Activated B cell treated with CpG ODN at 0.5 μM for 24 hours (primary cell): ENCODE measurements at regions not wholly inside any gene's neighbourhood (a gene's known extent, or its start where the extent isn't known, plus 50 kb on each side); places are given as distances from the start of the nearest gene placed in this dataset.

ENCODE experiments used
- ATAC-seq: fragments of 200-7000 bp; cut with Tn5 transposase; one replicate; pipeline ENCODE4 v1.10.0; 2021; ENCODE audit warnings: low read depth, mild to moderate bottlenecking, moderate library complexity
- CTCF ChIA-PET: fragments of 350-600 bp; sonication (Branson Sonifier 250); formaldehyde crosslinking; loops from one replicate; lab custom pipeline; 2021; ENCODE audit warnings: antibody characterized with exemption; lab: Charles Lee
- POLR2A ChIA-PET: fragments of 350-600 bp; sonication (Branson Sonifier 250); formaldehyde crosslinking; loops from one replicate; lab custom pipeline; 2021; ENCODE audit warnings: antibody characterized with exemption; lab: Charles Lee
- DNase-seq: peaks from one replicate; pipeline ENCODE4 v3.0.0; 2022
- H3K27ac Mint-ChIP-seq: one replicate; pipeline ENCODE4 v1.8.0; 2020; ENCODE audit warnings: mixed read lengths
- H3K27me3 Mint-ChIP-seq: one replicate; pipeline ENCODE4 v1.8.0; 2021; ENCODE audit warnings: mixed read lengths
- H3K36me3 Mint-ChIP-seq: one replicate; pipeline ENCODE4 v1.8.0; 2021; ENCODE audit warnings: low read depth, mixed read lengths
- H3K4me1 Mint-ChIP-seq: one replicate; pipeline ENCODE4 v1.8.0; 2021; ENCODE audit warnings: mixed read lengths
- H3K4me3 Mint-ChIP-seq: one replicate; pipeline ENCODE4 v1.8.0; 2020; ENCODE audit warnings: mild to moderate bottlenecking, mixed read lengths
- H3K9me3 Mint-ChIP-seq: one replicate; pipeline ENCODE4 v1.8.0; 2020; ENCODE audit warnings: mixed read lengths
- CTCF ChIP-seq: fragments of 200-600 bp; IDR thresholded peaks from one replicate; pipeline ENCODE4 v1.8.0; 2022; ENCODE audit warnings: antibody characterized with exemption, mild to moderate bottlenecking
- intact Hi-C: fragments of 100-400 bp; cut with micrococcal nuclease; formaldehyde crosslinking; loops from one replicate; pipeline ENCODE4 v1.15.1; 2024

- ChIA-PET CTCF (interaction anchor here (1.0 to 3.1 kb wide), 5 partner anchors 11 to 629 kb away, joined by 3 to 16 read pairs (median 4); partner anchors contain the start of genes AP1S2 and GRPR), POLR2A (no interaction called here)
- DNase-seq (peak; percentile 15), ATAC-seq (peak; percentile 62)
- H3K36me3 Mint-ChIP-seq = no peaks in the 10 kb centered on the region
- intact Hi-C loops = loop anchor here (1.0 to 2.0 kb wide), 7 partner anchors 322 to 947 kb away; partner anchors contain the start of gene GRPR
- no peaks in the 10 kb centered on the region for H3K9me3 Mint-ChIP-seq
- TF ChIP-seq CTCF = no peak
- no peak overlapping the region for H3K27ac Mint-ChIP-seq
- no peaks in the 10 kb centered on the region for H3K4me1 Mint-ChIP-seq
- no peak overlapping the region for H3K4me3 Mint-ChIP-seq
- peaks cover 2% of the 10 kb centered on the region for H3K27me3 Mint-ChIP-seq
Observed at GRCh38 chrX:16445166-16445752, 204.7 kb upstream of the S100G start.

GRCh38 chrX:16451334-16451733 is 198.6 kb upstream of the S100G start:
- no peaks in the 10 kb centered on the region for H3K9me3 Mint-ChIP-seq
- no peak overlapping the region for H3K4me3 Mint-ChIP-seq
- no peaks in the 10 kb centered on the region for H3K27me3 Mint-ChIP-seq
- intact Hi-C loops = no loop called here
- ATAC-seq = no peak
- no peak for TF ChIP-seq CTCF
- no peak for DNase-seq
- no peaks in the 10 kb centered on the region for H3K36me3 Mint-ChIP-seq
- H3K27ac Mint-ChIP-seq = no peak overlapping the region
- ChIA-PET POLR2A (no interaction called here), CTCF (no interaction called here)
- H3K4me1 Mint-ChIP-seq = no peaks in the 10 kb centered on the region

- DNase-seq (no peak), ATAC-seq (no peak)
- ChIA-PET POLR2A (no interaction called here), CTCF (no interaction called here)
- intact Hi-C loops = no loop called here
- Mint-ChIP-seq H3K4me1 (no peaks in the 10 kb centered on the region), H3K27me3 (no peaks in the 10 kb centered on the region), H3K4me3 (no peak overlapping the region), H3K9me3 (no peaks in the 10 kb centered on the region), H3K27ac (no peak overlapping the region), H3K36me3 (no peaks in the 10 kb centered on the region)
- no peak for TF ChIP-seq CTCF
Observed at GRCh38 chrX:16454926-16455325, 195.0 kb upstream of the S100G start.

GRCh38 chrX:16457239-16457638 is 192.7 kb upstream of the S100G start:
- H3K36me3 Mint-ChIP-seq = no peaks in the 10 kb centered on the region
- POLR2A ChIA-PET = no interaction called here
- no peak for TF ChIP-seq CTCF
- H3K9me3 Mint-ChIP-seq = no peaks in the 10 kb centered on the region
- H3K27ac Mint-ChIP-seq = no peak overlapping the region
- ATAC-seq (no peak), DNase-seq (no peak)
- intact Hi-C loops = no loop called here
- no peaks in the 10 kb centered on the region for H3K4me1 Mint-ChIP-seq
- H3K4me3 Mint-ChIP-seq = no peak overlapping the region
- H3K27me3 Mint-ChIP-seq = no peaks in the 10 kb centered on the region
- CTCF ChIA-PET = interaction anchor here (1.6 kb wide), 1 partner anchor 13 kb away, joined by 3 read pairs; no protein-coding TSS in a partner anchor

- Mint-ChIP-seq H3K36me3 (no peaks in the 10 kb centered on the region), H3K27me3 (no peaks in the 10 kb centered on the region), H3K4me1 (no peaks in the 10 kb centered on the region), H3K27ac (no peak overlapping the region), H3K4me3 (no peak overlapping the region), H3K9me3 (no peaks in the 10 kb centered on the region)
- no peak for DNase-seq
- POLR2A ChIA-PET = no interaction called here
- no peak for TF ChIP-seq CTCF
- ATAC-seq = no peak
- intact Hi-C loops = no loop called here
- CTCF ChIA-PET = no interaction called here
Observed at GRCh38 chrX:16458208-16458607, 191.8 kb upstream of the S100G start.
